ENCODE measurements at regions not wholly inside any gene's neighbourhood (a gene's known extent, or its start where the extent isn't known, plus 50 kb on each side); places are given as distances from the start of the nearest gene placed in this dataset.

DNA sequence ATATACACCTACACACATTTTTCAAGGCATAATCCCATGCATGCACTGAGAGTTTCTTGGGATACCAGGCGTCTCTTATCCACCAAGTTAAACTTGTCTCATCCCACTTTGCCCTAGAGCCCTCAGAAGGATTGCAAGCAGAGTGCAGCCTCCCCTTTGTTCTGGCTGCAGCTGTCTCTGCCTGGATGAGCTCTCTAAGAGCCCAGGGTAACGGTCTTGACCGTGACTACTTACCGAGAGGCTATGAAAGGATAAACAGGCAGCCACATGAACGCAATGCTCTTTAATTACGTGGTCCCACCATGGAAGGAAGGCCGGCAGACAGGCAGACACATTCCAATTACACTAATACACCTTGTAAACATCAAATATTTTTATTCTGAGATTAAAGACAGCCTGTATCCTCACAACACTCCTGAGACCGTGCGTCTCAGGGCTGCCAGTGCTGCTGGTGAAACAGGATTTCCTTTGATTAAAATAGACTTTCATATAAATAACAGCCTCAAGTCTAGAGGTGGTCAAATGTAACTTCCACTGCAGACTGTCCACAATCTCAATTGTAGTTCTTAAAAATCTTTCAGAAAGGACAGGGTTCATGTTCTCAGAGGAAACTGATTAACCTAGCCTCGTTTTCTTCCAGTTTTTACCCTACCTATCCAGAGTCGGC is 210.0 kb upstream of the PRDM1 start:
- peak overlapping the region; percentile 84 for H3K27ac Mint-ChIP-seq
- Histone ChIP-seq H3K79me2 (ENCODE audit: control insufficient read depth, insufficient read depth, low read length) (no peaks in the 10 kb centered on the region), H3K9ac (ENCODE audit: low read length) (peak overlapping the region; percentile 60), H3K4me3 (ENCODE audit: control extremely low read depth in 1 of 5, extremely low read depth in 1 of 5, insufficient read depth in 1 of 5, low read depth in 2 of 5, low read length in 4 of 5) (peak overlapping the region in 3 of 5 experiments; percentile 39 to 50 (median 39)), H3K4me1 (ENCODE audit: control insufficient read depth in 2 of 2, insufficient read depth in 2 of 2, low read length in 2 of 2) (peaks cover 42 to 50% of the 10 kb centered on the region in 2 donors), H2AFZ (ENCODE audit: insufficient read depth, low read depth, low read length, poor library complexity, severe bottlenecking) (peak overlapping the region; percentile 67), H3K4me2 (replicated peaks; ENCODE audit: low read depth, low read length, poor library complexity, severe bottlenecking) (peak overlapping the region; percentile 74), H3K9me3 (ENCODE audit: control extremely low read depth in 1 of 3, control insufficient read depth in 2 of 3, insufficient read depth in 1 of 3, low read length in 2 of 3) (no peaks in the 10 kb centered on the region), H3K27ac (ENCODE audit: low read length in 2 of 2) (peak overlapping the region; percentile 14 to 86), H3K27me3 (replicated peaks in 1 of 4; ENCODE audit: control extremely low read depth in 1 of 4, control insufficient read depth in 3 of 4, insufficient read depth in 4 of 4, low read length in 3 of 4) (no peaks in the 10 kb centered on the region), H4K20me1 (ENCODE audit: control insufficient read depth, insufficient read depth, low read length, poor library complexity, severe bottlenecking) (no peaks in the 10 kb centered on the region), H3K36me3 (replicated peaks in 1 of 2; ENCODE audit: control extremely low read depth in 1 of 2, control insufficient read depth in 1 of 2, extremely low read depth in 1 of 2, insufficient read depth in 2 of 2, low read length in 1 of 2) (no peaks in the 10 kb centered on the region)
- H3K4me1 Mint-ChIP-seq, result peaks cover 47% of the 10 kb centered on the region
- 18% methylated on average over 9 of the region's 11 CpGs for WGBS (ENCODE audit: insufficient coverage)
- DNase-seq (no peak), ATAC-seq (ENCODE audit: low read depth) (no peak)
- CTCF ChIA-PET, result interaction anchor here (1.0 kb wide), 1 partner anchor 13 kb away, joined by 3 read pairs; no protein-coding TSS in a partner anchor
- no peak for TF ChIP-seq EZH2 (IDR thresholded peaks at IDR 0.05; ENCODE audit: borderline replicate concordance, insufficient read depth, low read depth, low read length, poor library complexity, severe bottlenecking)
- TF ChIP-seq, protein P1, sequence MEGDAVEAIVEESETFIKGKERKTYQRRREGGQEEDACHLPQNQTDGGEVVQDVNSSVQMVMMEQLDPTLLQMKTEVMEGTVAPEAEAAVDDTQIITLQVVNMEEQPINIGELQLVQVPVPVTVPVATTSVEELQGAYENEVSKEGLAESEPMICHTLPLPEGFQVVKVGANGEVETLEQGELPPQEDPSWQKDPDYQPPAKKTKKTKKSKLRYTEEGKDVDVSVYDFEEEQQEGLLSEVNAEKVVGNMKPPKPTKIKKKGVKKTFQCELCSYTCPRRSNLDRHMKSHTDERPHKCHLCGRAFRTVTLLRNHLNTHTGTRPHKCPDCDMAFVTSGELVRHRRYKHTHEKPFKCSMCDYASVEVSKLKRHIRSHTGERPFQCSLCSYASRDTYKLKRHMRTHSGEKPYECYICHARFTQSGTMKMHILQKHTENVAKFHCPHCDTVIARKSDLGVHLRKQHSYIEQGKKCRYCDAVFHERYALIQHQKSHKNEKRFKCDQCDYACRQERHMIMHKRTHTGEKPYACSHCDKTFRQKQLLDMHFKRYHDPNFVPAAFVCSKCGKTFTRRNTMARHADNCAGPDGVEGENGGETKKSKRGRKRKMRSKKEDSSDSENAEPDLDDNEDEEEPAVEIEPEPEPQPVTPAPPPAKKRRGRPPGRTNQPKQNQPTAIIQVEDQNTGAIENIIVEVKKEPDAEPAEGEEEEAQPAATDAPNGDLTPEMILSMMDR (IDR thresholded peaks at IDR 0.05), result no peak
- POLR2A ChIA-PET, result no interaction called here
- H3K27me3 Mint-ChIP-seq, result peaks cover 3% of the 10 kb centered on the region
- no peaks in the 10 kb centered on the region for H3K9me3 Mint-ChIP-seq (ENCODE audit: insufficient read depth)
- intact Hi-C loops (cut with micrococcal nuclease), result no loop called here
- peak overlapping the region; percentile 65 for H3K4me3 Mint-ChIP-seq

DNA sequence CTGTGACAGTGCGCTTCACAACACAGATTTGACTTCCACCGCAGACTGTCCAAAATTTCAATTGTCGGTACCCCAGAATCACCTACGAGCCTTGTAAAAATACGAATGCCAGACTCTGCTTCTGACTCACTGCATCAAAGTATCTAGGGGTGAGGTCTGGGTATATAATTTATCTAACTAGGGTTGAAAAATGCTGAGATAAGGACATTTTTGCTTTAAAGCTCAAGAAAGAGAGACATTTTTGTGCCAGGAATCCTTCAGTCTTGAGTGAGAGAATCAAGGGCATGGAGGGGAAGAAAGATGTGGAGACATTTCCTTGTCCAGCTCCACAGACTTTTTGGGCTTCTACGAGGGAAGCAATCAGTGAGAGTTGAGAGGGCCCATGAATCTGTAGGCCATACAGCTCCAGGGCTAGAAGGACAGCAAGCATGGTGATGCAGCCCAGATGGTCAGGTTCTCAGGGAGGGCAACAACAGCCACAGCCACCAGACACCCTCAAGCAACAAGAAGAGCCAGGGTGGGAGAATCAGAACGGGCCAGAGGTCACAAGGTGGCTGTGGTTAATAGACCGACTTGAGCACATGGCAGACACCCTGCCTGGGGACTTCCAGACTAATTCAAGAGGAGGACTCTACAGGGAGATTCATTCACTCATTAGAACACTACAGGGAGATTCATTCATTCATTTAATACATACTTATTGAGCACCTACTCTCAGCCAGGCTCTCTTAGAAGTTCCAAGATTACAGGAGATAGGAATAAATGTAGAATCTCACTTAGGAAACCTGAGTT is 211.1 kb upstream of the PRDM1 start:
- Mint-ChIP-seq H3K27me3 (peaks cover 3% of the 10 kb centered on the region), H3K27ac (peak overlapping the region; percentile 54), H3K4me1 (peaks cover 42% of the 10 kb centered on the region), H3K4me3 (peak overlapping the region; percentile 9), H3K9me3 (ENCODE audit: insufficient read depth) (no peaks in the 10 kb centered on the region)
- DNase-seq (peak; percentile 66), ATAC-seq (ENCODE audit: low read depth) (no peak)
- TF ChIP-seq, protein P1 (IDR thresholded peaks at IDR 0.05), result no peak
- TF ChIP-seq EZH2 (IDR thresholded peaks at IDR 0.05; ENCODE audit: borderline replicate concordance, insufficient read depth, low read depth, low read length, poor library complexity, severe bottlenecking), result no peak
- Histone ChIP-seq H4K20me1 (ENCODE audit: control insufficient read depth, insufficient read depth, low read length, poor library complexity, severe bottlenecking) (no peaks in the 10 kb centered on the region), H2AFZ (ENCODE audit: insufficient read depth, low read depth, low read length, poor library complexity, severe bottlenecking) (peak overlapping the region; percentile 25), H3K79me2 (ENCODE audit: control insufficient read depth, insufficient read depth, low read length) (no peaks in the 10 kb centered on the region), H3K36me3 (replicated peaks in 1 of 2; ENCODE audit: control extremely low read depth in 1 of 2, control insufficient read depth in 1 of 2, extremely low read depth in 1 of 2, insufficient read depth in 2 of 2, low read length in 1 of 2) (no peaks in the 10 kb centered on the region), H3K9ac (ENCODE audit: low read length) (no peak overlapping the region), H3K9me3 (ENCODE audit: control extremely low read depth in 1 of 3, control insufficient read depth in 2 of 3, insufficient read depth in 1 of 3, low read length in 2 of 3) (no peaks in the 10 kb centered on the region), H3K4me3 (ENCODE audit: control extremely low read depth in 1 of 5, extremely low read depth in 1 of 5, insufficient read depth in 1 of 5, low read depth in 2 of 5, low read length in 4 of 5) (no peak overlapping the region), H3K4me2 (replicated peaks; ENCODE audit: low read depth, low read length, poor library complexity, severe bottlenecking) (peak overlapping the region; percentile 74), H3K27ac (ENCODE audit: low read length in 2 of 2) (peak overlapping the region in 1 of 2 donors; percentile 86), H3K4me1 (ENCODE audit: control insufficient read depth in 2 of 2, insufficient read depth in 2 of 2, low read length in 2 of 2) (peaks cover 32 to 49% of the 10 kb centered on the region in 2 donors), H3K27me3 (replicated peaks in 1 of 4; ENCODE audit: control extremely low read depth in 1 of 4, control insufficient read depth in 3 of 4, insufficient read depth in 4 of 4, low read length in 3 of 4) (no peaks in the 10 kb centered on the region)
- ChIA-PET POLR2A (no interaction called here), CTCF (no interaction called here)
- intact Hi-C loops (cut with micrococcal nuclease), result no loop called here
- WGBS (ENCODE audit: insufficient coverage), result 100% methylated on average over 2 of the region's 8 CpGs
